OCI-LY7 (cell line): ENCODE measurements at regions not wholly inside any gene's neighbourhood (a gene's known extent, or its start where the extent isn't known, plus 50 kb on each side); places are given as distances from the start of the nearest gene placed in this dataset.
"Not testable (repeated sequence)": the region's sequence is repeated elsewhere in the genome, so short reads cannot be mapped to it uniquely, and the experiment has no call there.

Experiments used
- BruUV-seq: library from RNA; stranded (reverse); fragments of 400-500 nt; replicated peaks from 2 replicates; lab custom pipeline; 2021; lab: Mats Ljungman, UMichigan
- CTCF ChIA-PET: fragments of 300-600 bp; sonication (Branson Sonifier 250); formaldehyde crosslinking; loops from one replicate; lab custom pipeline; 2022; ENCODE audit warnings: antibody characterized with exemption; ENCODE audit not compliant: unreplicated experiment; lab: Charles Lee
- POLR2A ChIA-PET: fragments of 300-600 bp; sonication (Branson Sonifier 250); formaldehyde crosslinking; loops from one replicate; lab custom pipeline; 2022; ENCODE audit warnings: antibody characterized with exemption; lab: Charles Lee
- DNase-seq: peaks from one replicate; pipeline ENCODE4 v3.0.0-alpha.2; 2015; ENCODE audit warnings: low spot score
- H2AFZ ChIP-seq: fragments of 200-600 bp; sonication (generic), shearing (Covaris generic); 2 replicates; pipeline ENCODE4 v1.6.1; 2014; ENCODE audit warnings: mild to moderate bottlenecking, antibody characterized with exemption, low read length, moderate library complexity
- H3K27ac ChIP-seq: fragments of 200-600 bp; sonication (generic); 2 replicates; pipeline ENCODE4 v1.5.1; 2014; ENCODE audit warnings: mixed run types, low read depth, mild to moderate bottlenecking, moderate library complexity, low read length, inconsistent platforms; ENCODE audit not compliant: poor library complexity, severe bottlenecking
- H3K36me3 ChIP-seq: fragments of 200-600 bp; sonication (generic); 2 replicates; pipeline ENCODE4 v1.6.1; 2014; ENCODE audit warnings: mild to moderate bottlenecking, antibody characterized with exemption, low read length, moderate library complexity, mixed read lengths; ENCODE audit not compliant: insufficient read depth
- H3K4me1 ChIP-seq: fragments of 200-600 bp; sonication (generic); 2 replicates; pipeline ENCODE4 v1.5.1; 2014; ENCODE audit warnings: mild to moderate bottlenecking, low read length; ENCODE audit not compliant: insufficient read depth, poor library complexity, severe bottlenecking
- H3K4me2 ChIP-seq: fragments of 200-600 bp; sonication (generic); 2 replicates; pipeline ENCODE4 v1.6.1; 2014; ENCODE audit warnings: mild to moderate bottlenecking, low read length
- H3K4me3 ChIP-seq: fragments of 200-600 bp; sonication (generic); 2 replicates; pipeline ENCODE4 v1.5.1; 2014; ENCODE audit warnings: mild to moderate bottlenecking, low read depth, low read length; ENCODE audit not compliant: poor library complexity, severe bottlenecking
- H3K79me2 ChIP-seq: fragments of 200-600 bp; sonication (generic); 2 replicates; pipeline ENCODE4 v1.6.1; 2016; ENCODE audit warnings: low read depth, mild to moderate bottlenecking, low read length, moderate library complexity, mixed read lengths; ENCODE audit not compliant: insufficient read depth
- H3K9me2 ChIP-seq: fragments of 200-600 bp; sonication (generic); 2 replicates; pipeline ENCODE4 v1.6.1; 2016; ENCODE audit warnings: mild to moderate bottlenecking, low read length, mixed read lengths; ENCODE audit not compliant: insufficient read depth
- H3K9me3 ChIP-seq: fragments of 200-600 bp; sonication (generic); 2 replicates; pipeline ENCODE4 v1.6.1; 2014; ENCODE audit warnings: mild to moderate bottlenecking, mixed run types, low read length, mixed read lengths
- H4K20me1 ChIP-seq: fragments of 200-600 bp; sonication (generic); 2 replicates; pipeline ENCODE4 v1.6.1; 2014; ENCODE audit warnings: mild to moderate bottlenecking, antibody characterized with exemption, low read length, moderate library complexity, mixed read lengths; ENCODE audit not compliant: insufficient read depth
- CTCF ChIP-seq: fragments of 200-600 bp; sonication (generic); conservative IDR thresholded peaks from 2 replicates; pipeline ENCODE4 v1.5.1; 2014; ENCODE audit warnings: mild to moderate bottlenecking, antibody characterized with exemption, low read length, moderate library complexity, mixed read lengths
- EZH2phosphoT487 ChIP-seq: fragments of 200-600 bp; sonication (generic); IDR thresholded peaks from 2 replicates; pipeline ENCODE4 v1.6.1; 2018; ENCODE audit warnings: low read depth, borderline replicate concordance, mild to moderate bottlenecking, mixed run types, antibody characterized with exemption, low read length, moderate library complexity, mixed read lengths
- intact Hi-C: fragments of 100-400 bp; cut with micrococcal nuclease; formaldehyde crosslinking; loops from one replicate; pipeline ENCODE4 v1.10.0; 2022; ENCODE audit not compliant: unreplicated experiment

- POLR2A ChIA-PET: no interaction called here
- no peak for TF ChIP-seq CTCF
- no peak for TF ChIP-seq EZH2phosphoT487
- no peaks in the 10 kb centered on the region for H4K20me1 ChIP-seq
- no peaks in the 10 kb centered on the region for H3K4me1 ChIP-seq
- intact Hi-C loops: no loop called here
- H3K79me2 ChIP-seq: no peaks in the 10 kb centered on the region
- no peak for DNase-seq
- CTCF ChIA-PET: no interaction called here
- BruUV-seq: no TSS peak
- H3K4me2 ChIP-seq: no peak overlapping the region
- H3K9me3 ChIP-seq: no peaks in the 10 kb centered on the region
- H3K9me2 ChIP-seq: no peaks in the 10 kb centered on the region
- H3K27ac ChIP-seq: no peak overlapping the region
- no peaks in the 10 kb centered on the region for H3K36me3 ChIP-seq
- H3K4me3 ChIP-seq: no peak overlapping the region
- H2AFZ ChIP-seq: no peak overlapping the region
These were observed 981.3 kb downstream of the C4orf33 start for GRCh38 chr4:130077275-130077674.

DNA sequence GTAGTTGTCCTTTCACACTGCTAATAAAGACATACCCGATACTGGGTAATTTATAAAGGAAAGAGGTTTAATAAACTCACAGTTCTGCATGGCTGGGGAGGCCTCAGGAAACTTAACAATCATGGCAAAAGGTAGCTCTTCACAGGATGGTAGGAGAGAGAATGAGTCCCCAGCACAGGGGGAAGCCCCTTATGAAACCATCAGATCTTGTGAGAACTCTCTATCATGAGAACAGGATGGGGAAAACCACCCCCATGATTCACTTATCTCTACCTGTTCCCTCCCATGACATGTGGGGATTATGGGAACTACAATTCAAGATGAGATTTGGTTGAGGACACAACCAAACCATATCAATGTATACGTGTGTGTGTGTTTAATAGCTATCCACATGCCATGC lies 983.1 kb downstream of the C4orf33 start:
- H4K20me1 ChIP-seq, H3K9me2 ChIP-seq, DNase-seq, H3K4me1 ChIP-seq, H3K27ac ChIP-seq, H2AFZ ChIP-seq, intact Hi-C loops, H3K36me3 ChIP-seq, H3K4me3 ChIP-seq, H3K79me2 ChIP-seq, BruUV-seq, H3K9me3 ChIP-seq, CTCF ChIA-PET, H3K4me2 ChIP-seq: not testable (repeated sequence)
- POLR2A ChIA-PET: interaction anchor here (0.7 kb wide), 1 partner anchor 37 kb away, joined by 3 read pairs; no protein-coding TSS in a partner anchor

DNA sequence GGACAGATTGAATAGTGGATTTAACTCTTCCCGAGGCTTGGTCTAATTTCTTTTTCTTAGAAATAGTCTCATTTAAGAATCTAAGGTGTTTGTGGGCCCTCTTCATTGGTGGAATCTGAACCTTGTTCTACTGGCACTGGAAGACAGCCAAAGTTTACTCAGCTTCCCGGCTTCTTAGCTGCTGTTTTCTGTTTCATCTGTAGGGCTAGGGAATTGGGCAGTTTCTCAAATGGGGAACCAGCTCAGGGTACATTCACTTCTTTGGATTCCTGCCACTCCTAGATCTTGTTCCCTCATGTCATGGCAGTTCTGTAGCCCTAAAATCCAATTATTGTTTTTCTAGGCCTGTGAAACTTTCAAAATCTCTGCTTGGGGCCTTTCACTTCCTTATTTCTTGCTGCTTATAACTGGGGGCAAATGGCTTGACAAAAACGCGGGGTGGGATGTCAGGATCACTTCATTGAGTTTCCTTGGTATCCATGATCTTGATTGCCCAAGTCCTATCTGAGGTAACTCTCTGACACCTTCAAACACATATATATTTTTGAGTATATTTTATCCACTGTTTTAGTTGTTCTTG lies 985.0 kb downstream of the C4orf33 start:
- no peak overlapping the region for H2AFZ ChIP-seq
- CTCF ChIA-PET: no interaction called here

More for the DNA sequence above, 985.0 kb downstream of the C4orf33 start:
- DNase-seq: no peak
- no peaks in the 10 kb centered on the region for H3K9me2 ChIP-seq
- TF ChIP-seq EZH2phosphoT487: no peak
- no peak overlapping the region for H3K4me3 ChIP-seq
- no peaks in the 10 kb centered on the region for H3K79me2 ChIP-seq
- no peaks in the 10 kb centered on the region for H3K9me3 ChIP-seq
- H3K27ac ChIP-seq: no peak overlapping the region
- POLR2A ChIA-PET: no interaction called here
- no TSS peak for BruUV-seq
- H3K4me1 ChIP-seq: no peaks in the 10 kb centered on the region
- intact Hi-C loops: no loop called here
- no peak overlapping the region for H3K4me2 ChIP-seq
- H4K20me1 ChIP-seq: no peaks in the 10 kb centered on the region
- H3K36me3 ChIP-seq: no peaks in the 10 kb centered on the region
